ENCODE measurements at regions not wholly inside any gene's neighbourhood (a gene's known extent, or its start where the extent isn't known, plus 50 kb on each side); places are given as distances from the start of the nearest gene placed in this dataset.

GRCh38 chr6:88493717-88494116, 327.6 kb upstream of the CNR1 start:
- H3K4me3 ChIP-seq (ENCODE audit: control insufficient read depth in 2 of 3, extremely low read depth in 1 of 3, insufficient read depth in 2 of 3, low read depth in 1 of 3, low read length in 3 of 3): no peak overlapping the region
- H3K27ac ChIP-seq (ENCODE audit: control insufficient read depth, insufficient read depth, low read length): no peak overlapping the region
- no peaks in the 10 kb centered on the region for H3K36me3 ChIP-seq (ENCODE audit: control insufficient read depth in 2 of 2, extremely low read depth in 1 of 2, insufficient read depth in 2 of 2, low read length in 2 of 2)
- TF ChIP-seq EZH2 (IDR thresholded peaks at IDR 0.05; ENCODE audit: low read length) (no peak), CTCF (optimal IDR thresholded peaks at IDR 0.05 in 1 of 3, IDR thresholded peaks at IDR 0.05 in 1 of 3, conservative IDR thresholded peaks at IDR 0.05 in 1 of 3; ENCODE audit: extremely low read depth in 1 of 3, insufficient read depth in 2 of 3, low read length in 3 of 3) (no peak)
- H2AFZ ChIP-seq (ENCODE audit: control insufficient read depth, low read length): no peak overlapping the region
- H3K9me3 ChIP-seq (ENCODE audit: control insufficient read depth, low read depth, low read length): no peaks in the 10 kb centered on the region
- H3K4me1 ChIP-seq (ENCODE audit: control insufficient read depth, extremely low read depth, insufficient read depth, low read length): no peaks in the 10 kb centered on the region
- dilution Hi-C loops (cut with MboI; ENCODE audit: extremely low pct_ligation_motif_present, low sequenced_read_pairs): no loop called here
- no peaks in the 10 kb centered on the region for H3K9me1 ChIP-seq (ENCODE audit: control insufficient read depth, extremely low read depth, insufficient read depth, low read length)
- H3K4me2 ChIP-seq (ENCODE audit: control insufficient read depth, extremely low read depth, insufficient read depth, low read depth, low read length): no peak overlapping the region
- H4K20me1 ChIP-seq (ENCODE audit: control insufficient read depth, extremely low read depth, insufficient read depth, low read length): no peaks in the 10 kb centered on the region
- no peaks in the 10 kb centered on the region for H3K27me3 ChIP-seq (ENCODE audit: control insufficient read depth, extremely low read depth, insufficient read depth, low read length)
- H3K9ac ChIP-seq (ENCODE audit: control insufficient read depth, extremely low read depth, insufficient read depth, low read length): no peak overlapping the region
- H3K79me2 ChIP-seq (ENCODE audit: control insufficient read depth, insufficient read depth, low read length): no peaks in the 10 kb centered on the region
- DNase-seq (ENCODE audit: low read depth, low spot score) (no peak), FAIRE-seq (no peak)

- Histone ChIP-seq H3K4me1 (ENCODE audit: control insufficient read depth, extremely low read depth, insufficient read depth, low read length) (no peaks in the 10 kb centered on the region), H3K79me2 (ENCODE audit: control insufficient read depth, insufficient read depth, low read length) (no peaks in the 10 kb centered on the region), H3K9me1 (ENCODE audit: control insufficient read depth, extremely low read depth, insufficient read depth, low read length) (no peaks in the 10 kb centered on the region), H3K4me2 (ENCODE audit: control insufficient read depth, extremely low read depth, insufficient read depth, low read depth, low read length) (no peak overlapping the region), H3K4me3 (ENCODE audit: control insufficient read depth in 2 of 3, extremely low read depth in 1 of 3, insufficient read depth in 2 of 3, low read depth in 1 of 3, low read length in 3 of 3) (no peak overlapping the region), H3K36me3 (ENCODE audit: control insufficient read depth in 2 of 2, extremely low read depth in 1 of 2, insufficient read depth in 2 of 2, low read length in 2 of 2) (no peaks in the 10 kb centered on the region), H3K9me3 (ENCODE audit: control insufficient read depth, low read depth, low read length) (no peaks in the 10 kb centered on the region), H3K9ac (ENCODE audit: control insufficient read depth, extremely low read depth, insufficient read depth, low read length) (no peak overlapping the region), H3K27me3 (ENCODE audit: control insufficient read depth, extremely low read depth, insufficient read depth, low read length) (no peaks in the 10 kb centered on the region), H4K20me1 (ENCODE audit: control insufficient read depth, extremely low read depth, insufficient read depth, low read length) (no peaks in the 10 kb centered on the region), H2AFZ (ENCODE audit: control insufficient read depth, low read length) (no peak overlapping the region), H3K27ac (ENCODE audit: control insufficient read depth, insufficient read depth, low read length) (no peak overlapping the region)
- dilution Hi-C loops (cut with MboI; ENCODE audit: extremely low pct_ligation_motif_present, low sequenced_read_pairs): no loop called here
- FAIRE-seq (no peak), DNase-seq (ENCODE audit: low read depth, low spot score) (no peak)
- peak in 2 of 3 experiments; percentile 35 to 41 for TF ChIP-seq CTCF (optimal IDR thresholded peaks at IDR 0.05 in 1 of 3, IDR thresholded peaks at IDR 0.05 in 1 of 3, conservative IDR thresholded peaks at IDR 0.05 in 1 of 3; ENCODE audit: extremely low read depth in 1 of 3, insufficient read depth in 2 of 3, low read length in 3 of 3)
- TF ChIP-seq EZH2 (IDR thresholded peaks at IDR 0.05; ENCODE audit: low read length): no peak
Observed at GRCh38 chr6:88492824-88493223, 326.7 kb upstream of the CNR1 start.
